ENCODE measurements at regions not wholly inside any gene's neighbourhood (a gene's known extent, or its start where the extent isn't known, plus 50 kb on each side); places are given as distances from the start of the nearest gene placed in this dataset.

DNA sequence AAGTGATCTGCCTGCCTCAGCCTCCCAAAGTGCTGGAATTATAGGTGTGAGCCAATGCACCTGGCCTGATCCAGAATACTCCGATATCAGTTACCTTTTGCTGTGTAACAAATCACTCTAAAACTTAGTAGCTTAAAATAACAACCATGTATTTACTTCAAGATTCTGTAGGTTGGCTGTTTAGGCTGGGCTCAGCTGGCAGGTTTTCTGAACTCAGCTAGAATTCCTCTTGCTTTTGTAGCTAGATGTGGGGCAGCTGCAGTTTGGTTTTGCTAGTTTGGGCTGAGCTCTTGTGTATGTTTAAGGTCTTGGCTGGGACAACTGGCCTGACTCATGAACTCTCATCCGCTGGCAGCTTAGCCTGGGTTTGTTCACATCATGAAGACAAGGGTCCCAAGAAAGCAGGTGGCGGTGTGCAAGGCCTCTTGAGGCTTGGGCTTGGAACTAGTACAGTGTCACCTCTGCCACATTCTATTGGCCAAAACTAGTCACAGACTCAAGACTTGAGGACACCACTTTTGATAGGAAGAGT is 138.3 kb upstream of the SHB start:
- intact Hi-C loops (cut with micrococcal nuclease; ENCODE audit: unreplicated experiment), result no loop called here
- Histone ChIP-seq H3K4me3 (no peak overlapping the region), H3K4me1 (replicated peaks; ENCODE audit: insufficient read depth) (peaks cover 14% of the 10 kb centered on the region), H3K9me2 (ENCODE audit: insufficient read depth) (no peaks in the 10 kb centered on the region), H3F3A (ENCODE audit: insufficient read depth, low read depth) (no peaks in the 10 kb centered on the region), H3K36me3 (ENCODE audit: low read depth) (no peaks in the 10 kb centered on the region), H3K79me2 (ENCODE audit: low read depth) (no peaks in the 10 kb centered on the region), H3K27me3 (ENCODE audit: insufficient read depth, low read depth) (no peaks in the 10 kb centered on the region), H4K20me1 (ENCODE audit: insufficient read depth) (no peaks in the 10 kb centered on the region), H3K9me3 (ENCODE audit: insufficient read depth, low read depth) (no peaks in the 10 kb centered on the region), H3K4me2 (no peak overlapping the region), H2AFZ (no peak overlapping the region), H3K27ac (no peak overlapping the region)
- BruUV-seq (replicated peaks), result no TSS peak
- no peak for DNase-seq
- CTCF ChIA-PET, result no interaction called here
- TF ChIP-seq, protein P1, sequence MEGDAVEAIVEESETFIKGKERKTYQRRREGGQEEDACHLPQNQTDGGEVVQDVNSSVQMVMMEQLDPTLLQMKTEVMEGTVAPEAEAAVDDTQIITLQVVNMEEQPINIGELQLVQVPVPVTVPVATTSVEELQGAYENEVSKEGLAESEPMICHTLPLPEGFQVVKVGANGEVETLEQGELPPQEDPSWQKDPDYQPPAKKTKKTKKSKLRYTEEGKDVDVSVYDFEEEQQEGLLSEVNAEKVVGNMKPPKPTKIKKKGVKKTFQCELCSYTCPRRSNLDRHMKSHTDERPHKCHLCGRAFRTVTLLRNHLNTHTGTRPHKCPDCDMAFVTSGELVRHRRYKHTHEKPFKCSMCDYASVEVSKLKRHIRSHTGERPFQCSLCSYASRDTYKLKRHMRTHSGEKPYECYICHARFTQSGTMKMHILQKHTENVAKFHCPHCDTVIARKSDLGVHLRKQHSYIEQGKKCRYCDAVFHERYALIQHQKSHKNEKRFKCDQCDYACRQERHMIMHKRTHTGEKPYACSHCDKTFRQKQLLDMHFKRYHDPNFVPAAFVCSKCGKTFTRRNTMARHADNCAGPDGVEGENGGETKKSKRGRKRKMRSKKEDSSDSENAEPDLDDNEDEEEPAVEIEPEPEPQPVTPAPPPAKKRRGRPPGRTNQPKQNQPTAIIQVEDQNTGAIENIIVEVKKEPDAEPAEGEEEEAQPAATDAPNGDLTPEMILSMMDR (conservative IDR thresholded peaks at IDR 0.05), result no peak
- no peak for TF ChIP-seq EZH2 (IDR thresholded peaks at IDR 0.05; ENCODE audit: low read depth)
- POLR2A ChIA-PET (ENCODE audit: unreplicated experiment), result no interaction called here

DNA sequence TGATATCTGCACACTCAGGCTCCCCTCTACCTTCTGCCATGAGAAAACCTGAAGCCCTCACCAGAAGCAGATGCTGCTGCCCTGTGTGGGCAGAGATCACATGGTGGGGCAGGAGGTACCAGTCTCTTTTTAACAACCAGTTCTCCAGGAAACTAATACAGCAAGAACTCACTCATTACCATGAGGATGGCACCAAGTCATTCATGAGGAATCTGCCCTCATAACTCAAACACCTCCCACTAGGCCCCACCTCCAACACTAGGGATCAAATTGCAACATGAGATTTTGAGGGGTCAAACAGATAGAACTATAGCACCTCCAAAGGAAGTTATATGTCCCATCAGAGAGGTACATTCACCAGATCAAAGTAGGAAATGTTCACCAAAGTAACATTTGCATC is 136.3 kb upstream of the SHB start:
- Histone ChIP-seq H3K4me3 (no peak overlapping the region), H3K27ac (no peak overlapping the region), H3K9me2 (ENCODE audit: insufficient read depth) (no peaks in the 10 kb centered on the region), H3K4me2 (0 out of 2 replicates have a peak overlapping the region, but pooled peaks have one; percentile 14), H3K9me3 (ENCODE audit: insufficient read depth, low read depth) (no peaks in the 10 kb centered on the region), H3K27me3 (ENCODE audit: insufficient read depth, low read depth) (no peaks in the 10 kb centered on the region), H3K79me2 (ENCODE audit: low read depth) (no peaks in the 10 kb centered on the region), H2AFZ (no peak overlapping the region), H3F3A (ENCODE audit: insufficient read depth, low read depth) (no peaks in the 10 kb centered on the region), H4K20me1 (ENCODE audit: insufficient read depth) (no peaks in the 10 kb centered on the region), H3K36me3 (ENCODE audit: low read depth) (no peaks in the 10 kb centered on the region), H3K4me1 (replicated peaks; ENCODE audit: insufficient read depth) (peaks cover 14% of the 10 kb centered on the region)
- BruUV-seq (replicated peaks), result no TSS peak
- peak; percentile 6 to 72 for DNase-seq
- POLR2A ChIA-PET (ENCODE audit: unreplicated experiment), result no interaction called here
- intact Hi-C loops (cut with micrococcal nuclease; ENCODE audit: unreplicated experiment), result no loop called here
- CTCF ChIA-PET, result no interaction called here
- TF ChIP-seq EZH2 (IDR thresholded peaks at IDR 0.05; ENCODE audit: low read depth), result no peak
- TF ChIP-seq, protein P1 (conservative IDR thresholded peaks at IDR 0.05), result no peak

DNA sequence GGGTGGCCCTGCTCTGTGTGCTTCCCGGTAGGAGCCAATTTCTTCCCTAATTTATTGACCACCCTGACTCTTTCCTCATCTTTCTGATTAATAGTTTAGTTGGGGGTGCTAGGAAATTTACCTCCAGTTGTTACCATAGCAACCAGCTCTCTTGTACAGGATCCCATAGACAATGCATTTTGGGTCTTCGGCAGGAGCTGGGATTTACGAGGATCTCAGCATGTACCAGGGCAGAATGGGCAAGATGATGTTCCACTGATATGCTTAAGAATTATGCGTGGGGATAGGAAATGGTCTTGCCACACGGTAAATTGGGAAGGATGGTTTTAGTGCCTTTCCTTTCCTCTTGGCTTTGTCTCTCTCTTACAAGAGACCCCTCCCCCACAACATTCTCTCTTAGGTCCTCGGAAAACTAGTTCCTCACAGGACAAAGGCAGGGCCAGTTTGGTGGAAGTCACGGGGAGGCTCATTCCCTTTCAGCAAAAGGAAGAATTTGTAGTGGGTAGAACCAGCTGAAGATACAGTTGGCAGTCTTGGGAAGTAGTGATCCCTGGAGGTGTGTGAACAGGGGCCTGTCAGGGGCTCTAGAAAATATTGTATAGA is 133.4 kb upstream of the SHB start:
- no peak overlapping the region for H2AFZ ChIP-seq
- TF ChIP-seq, protein P1 (conservative IDR thresholded peaks at IDR 0.05), result no peak
- TF ChIP-seq EZH2 (IDR thresholded peaks at IDR 0.05; ENCODE audit: low read depth), result no peak
- no peaks in the 10 kb centered on the region for H3K9me2 ChIP-seq (ENCODE audit: insufficient read depth)
- no peak overlapping the region for H3K4me2 ChIP-seq
- H4K20me1 ChIP-seq (ENCODE audit: insufficient read depth), result no peaks in the 10 kb centered on the region
- ChIA-PET POLR2A (ENCODE audit: unreplicated experiment) (no interaction called here), CTCF (no interaction called here)
- no peak for DNase-seq
- no peaks in the 10 kb centered on the region for H3K27me3 ChIP-seq (ENCODE audit: insufficient read depth, low read depth)
- H3K36me3 ChIP-seq (ENCODE audit: low read depth), result no peaks in the 10 kb centered on the region
- no peaks in the 10 kb centered on the region for H3K9me3 ChIP-seq (ENCODE audit: insufficient read depth, low read depth)
- no peaks in the 10 kb centered on the region for H3K79me2 ChIP-seq (ENCODE audit: low read depth)
- BruUV-seq (replicated peaks), result no TSS peak
- H3K4me3 ChIP-seq, result no peak overlapping the region
- H3K4me1 ChIP-seq (replicated peaks; ENCODE audit: insufficient read depth), result peaks cover 14% of the 10 kb centered on the region
- H3F3A ChIP-seq (ENCODE audit: insufficient read depth, low read depth), result no peaks in the 10 kb centered on the region
- intact Hi-C loops (cut with micrococcal nuclease; ENCODE audit: unreplicated experiment), result no loop called here
- no peak overlapping the region for H3K27ac ChIP-seq
